MCF 10A (cell line): ENCODE measurements at regions not wholly inside any gene's neighbourhood (a gene's known extent, or its start where the extent isn't known, plus 50 kb on each side); places are given as distances from the start of the nearest gene placed in this dataset.

Experiments
- BruUV-seq: library from RNA; stranded (reverse); fragments of 400-500 nt; replicated peaks from 2 replicates; lab custom pipeline; 2021; lab: Mats Ljungman, UMichigan
- CTCF ChIA-PET: fragments of 300-600 bp; sonication (Branson Sonifier 250); formaldehyde crosslinking; extraction: SDS; loops from one replicate; lab custom pipeline; 2021; ENCODE audit warnings: antibody characterized with exemption, inconsistent platforms; lab: Yijun Ruan, JAX
- POLR2A ChIA-PET: fragments of 300-600, 350-650 bp; sonication (Branson Sonifier 250); formaldehyde crosslinking; extraction: SDS; loops from one replicate; lab custom pipeline; 2020; ENCODE audit warnings: antibody characterized with exemption, inconsistent platforms; lab: Yijun Ruan, JAX
- DNase-seq: peaks from one replicate; pipeline ENCODE4 v3.0.0-alpha.2; 2018; ENCODE audit not compliant: unreplicated experiment
- H3K27ac Mint-ChIP-seq: one replicate; pipeline ENCODE4 v1.8.0; 2022; ENCODE audit warnings: mild to moderate bottlenecking, low read depth, mixed read lengths; ENCODE audit not compliant: unreplicated experiment
- H3K27me3 Mint-ChIP-seq: one replicate; pipeline ENCODE4 v1.8.0; 2022; ENCODE audit warnings: mixed read lengths; ENCODE audit not compliant: insufficient read depth, unreplicated experiment
- H3K36me3 Mint-ChIP-seq: one replicate; pipeline ENCODE4 v1.8.0; 2022; ENCODE audit warnings: mild to moderate bottlenecking, moderate library complexity, mixed read lengths; ENCODE audit not compliant: insufficient read depth, unreplicated experiment
- H3K4me1 Mint-ChIP-seq: one replicate; pipeline ENCODE4 v1.8.0; 2022; ENCODE audit warnings: mixed read lengths; ENCODE audit not compliant: insufficient read depth, unreplicated experiment
- H3K4me3 Mint-ChIP-seq: one replicate; pipeline ENCODE4 v1.8.0; 2022; ENCODE audit warnings: mild to moderate bottlenecking, moderate library complexity, mixed read lengths; ENCODE audit not compliant: unreplicated experiment
- H3K9me3 Mint-ChIP-seq: one replicate; pipeline ENCODE4 v1.8.0; 2022; ENCODE audit warnings: mixed read lengths; ENCODE audit not compliant: unreplicated experiment
- intact Hi-C: fragments of 100-400 bp; cut with micrococcal nuclease; formaldehyde crosslinking; loops from 2 replicates; pipeline ENCODE4 v1.14.1; 2022
- TF ChIP-seq, protein P1 (sequence below): fragments of 200-600 bp; IDR thresholded peaks from one replicate; pipeline ENCODE4 v1.8.0; 2022; ENCODE audit warnings: antibody characterized with exemption, mild to moderate bottlenecking; ENCODE audit not compliant: unreplicated experiment

DNA sequence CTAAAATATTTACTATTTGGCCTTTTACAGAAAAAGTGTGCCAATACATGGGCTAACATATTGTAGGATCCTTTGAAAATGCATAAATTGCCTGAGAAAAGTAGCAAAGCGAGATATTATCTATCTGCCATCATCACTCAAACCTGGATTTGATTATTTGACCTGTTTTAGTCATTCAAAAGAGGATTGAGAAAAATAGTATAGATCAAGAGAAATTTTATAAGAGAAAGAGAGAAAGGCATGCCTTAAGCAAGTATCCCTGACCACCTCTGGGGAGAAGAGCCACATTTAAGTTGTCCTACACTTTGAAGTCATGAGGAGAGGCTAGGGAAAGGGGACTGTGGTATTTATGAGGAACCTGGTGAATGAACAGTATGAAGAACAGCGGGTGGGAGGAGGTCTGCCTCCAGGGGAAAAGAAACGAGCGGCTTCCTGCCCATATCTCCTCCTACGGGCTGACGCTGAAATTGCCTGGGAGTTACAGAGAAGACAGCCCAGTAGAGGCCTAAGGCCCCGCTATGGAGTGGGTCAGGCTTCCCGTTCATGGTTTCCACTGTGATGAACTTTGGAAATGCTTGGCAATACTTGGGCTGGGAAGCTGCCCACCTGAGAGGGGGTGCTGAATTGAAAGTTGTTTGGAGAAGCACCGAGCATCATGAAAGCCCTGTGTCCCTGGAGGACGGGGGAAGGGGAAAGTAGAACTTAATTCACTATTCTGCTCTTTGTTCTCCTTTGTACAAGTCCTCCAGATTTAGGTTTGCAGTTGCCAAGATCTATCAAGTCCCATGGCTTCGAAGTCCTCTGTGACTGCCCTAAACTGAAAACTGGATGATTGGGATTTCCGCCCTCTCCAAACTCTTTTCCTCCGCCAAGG is 106.9 kb upstream of the ACSL4 start:
- Mint-ChIP-seq H3K27me3 (peaks cover 15% of the 10 kb centered on the region), H3K9me3 (no peaks in the 10 kb centered on the region), H3K27ac (no peak overlapping the region), H3K4me1 (no peaks in the 10 kb centered on the region), H3K36me3 (no peaks in the 10 kb centered on the region), H3K4me3 (no peak overlapping the region)
- peak; percentile 65 for DNase-seq
- BruUV-seq: no TSS peak
- POLR2A ChIA-PET: interaction anchor here (0.6 to 4.2 kb wide), 15 partner anchors 9 to 242 kb away, joined by 3 to 38 read pairs (median 3); partner anchors contain the start of gene ACSL4
- intact Hi-C loops: loop anchor here (5.0 to 10.0 kb wide), 3 partner anchors 65 to 128 kb away; partner anchors contain the start of gene ACSL4
- CTCF ChIA-PET: interaction anchor here (0.7 to 2.0 kb wide), 5 partner anchors 13 to 128 kb away, joined by 3 to 19 read pairs (median 5); no protein-coding TSS in a partner anchor
- TF ChIP-seq, protein P1, sequence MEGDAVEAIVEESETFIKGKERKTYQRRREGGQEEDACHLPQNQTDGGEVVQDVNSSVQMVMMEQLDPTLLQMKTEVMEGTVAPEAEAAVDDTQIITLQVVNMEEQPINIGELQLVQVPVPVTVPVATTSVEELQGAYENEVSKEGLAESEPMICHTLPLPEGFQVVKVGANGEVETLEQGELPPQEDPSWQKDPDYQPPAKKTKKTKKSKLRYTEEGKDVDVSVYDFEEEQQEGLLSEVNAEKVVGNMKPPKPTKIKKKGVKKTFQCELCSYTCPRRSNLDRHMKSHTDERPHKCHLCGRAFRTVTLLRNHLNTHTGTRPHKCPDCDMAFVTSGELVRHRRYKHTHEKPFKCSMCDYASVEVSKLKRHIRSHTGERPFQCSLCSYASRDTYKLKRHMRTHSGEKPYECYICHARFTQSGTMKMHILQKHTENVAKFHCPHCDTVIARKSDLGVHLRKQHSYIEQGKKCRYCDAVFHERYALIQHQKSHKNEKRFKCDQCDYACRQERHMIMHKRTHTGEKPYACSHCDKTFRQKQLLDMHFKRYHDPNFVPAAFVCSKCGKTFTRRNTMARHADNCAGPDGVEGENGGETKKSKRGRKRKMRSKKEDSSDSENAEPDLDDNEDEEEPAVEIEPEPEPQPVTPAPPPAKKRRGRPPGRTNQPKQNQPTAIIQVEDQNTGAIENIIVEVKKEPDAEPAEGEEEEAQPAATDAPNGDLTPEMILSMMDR: peak; percentile 7

DNA sequence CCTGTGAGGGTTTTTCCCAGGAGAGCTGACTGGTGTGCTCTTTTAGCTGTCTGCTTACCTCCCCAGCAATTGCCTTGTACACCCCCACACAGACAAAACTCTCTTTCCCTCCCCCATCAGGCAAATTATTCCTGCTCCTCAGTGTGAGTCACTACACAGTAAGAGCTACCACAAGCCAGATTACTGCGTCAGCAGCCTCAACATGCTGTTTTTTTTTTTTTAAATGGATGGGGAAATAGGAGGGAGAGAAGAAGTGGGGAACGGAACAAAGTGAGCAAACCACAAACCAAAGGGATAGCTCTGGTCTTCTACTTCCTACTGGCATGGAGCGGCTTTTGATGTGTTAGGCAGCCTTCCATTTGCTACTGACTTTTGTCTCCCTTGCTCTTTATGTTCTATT is 107.5 kb upstream of the ACSL4 start:
- H3K4me1 Mint-ChIP-seq: no peaks in the 10 kb centered on the region
- peaks cover 13% of the 10 kb centered on the region for H3K27me3 Mint-ChIP-seq
- TF ChIP-seq, protein P1: no peak
- intact Hi-C loops: loop anchor here (5.0 to 10.0 kb wide), 3 partner anchors 66 to 128 kb away; partner anchors contain the start of gene ACSL4
- H3K36me3 Mint-ChIP-seq: no peaks in the 10 kb centered on the region
- H3K9me3 Mint-ChIP-seq: no peaks in the 10 kb centered on the region
- no peak overlapping the region for H3K27ac Mint-ChIP-seq
- ChIA-PET POLR2A (interaction anchor here (0.6 to 4.2 kb wide), 11 partner anchors 8 to 241 kb away, joined by 3 to 38 read pairs (median 4); partner anchors contain the start of gene ACSL4), CTCF (interaction anchor here (0.5 to 2.0 kb wide), 7 partner anchors 13 to 128 kb away, joined by 3 to 19 read pairs (median 4); no protein-coding TSS in a partner anchor)
- no peak overlapping the region for H3K4me3 Mint-ChIP-seq
- BruUV-seq: no TSS peak
- DNase-seq: peak; percentile 93

DNA sequence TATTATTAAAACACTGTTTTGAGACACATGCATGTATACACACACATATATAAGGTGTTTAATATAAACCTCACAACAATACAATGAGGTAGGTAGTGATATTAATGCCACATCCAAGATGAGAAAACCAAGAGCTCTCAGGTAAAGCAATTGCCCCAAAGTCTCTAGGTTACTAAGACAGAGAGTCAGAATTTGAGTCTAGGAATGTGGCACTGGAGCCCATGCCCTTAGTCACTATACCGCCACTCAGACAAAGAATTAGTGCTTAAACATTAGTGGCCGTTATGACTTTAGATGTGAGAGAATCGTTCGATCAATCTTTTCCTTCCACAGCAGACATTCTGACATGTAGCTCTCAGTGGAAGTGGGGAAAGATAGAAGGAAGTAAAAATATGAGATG is 108.2 kb upstream of the ACSL4 start:
- Mint-ChIP-seq H3K4me1 (no peaks in the 10 kb centered on the region), H3K36me3 (no peaks in the 10 kb centered on the region), H3K27me3 (peaks cover 6% of the 10 kb centered on the region), H3K4me3 (no peak overlapping the region), H3K9me3 (no peaks in the 10 kb centered on the region), H3K27ac (no peak overlapping the region)
- ChIA-PET CTCF (interaction anchor here (0.5 to 2.0 kb wide), 8 partner anchors 10 to 129 kb away, joined by 3 to 19 read pairs (median 4); no protein-coding TSS in a partner anchor), POLR2A (interaction anchor here (1.2 to 4.2 kb wide), 7 partner anchors 14 to 128 kb away, joined by 3 to 38 read pairs (median 10); partner anchors contain the start of gene ACSL4)
- DNase-seq: no peak
- TF ChIP-seq, protein P1: no peak
- no TSS peak for BruUV-seq
- intact Hi-C loops: loop anchor here (5.0 to 10.0 kb wide), 3 partner anchors 66 to 129 kb away; partner anchors contain the start of gene ACSL4
